ENCODE measurements at regions not wholly inside any gene's neighbourhood (a gene's known extent, or its start where the extent isn't known, plus 50 kb on each side); places are given as distances from the start of the nearest gene placed in this dataset.

DNA sequence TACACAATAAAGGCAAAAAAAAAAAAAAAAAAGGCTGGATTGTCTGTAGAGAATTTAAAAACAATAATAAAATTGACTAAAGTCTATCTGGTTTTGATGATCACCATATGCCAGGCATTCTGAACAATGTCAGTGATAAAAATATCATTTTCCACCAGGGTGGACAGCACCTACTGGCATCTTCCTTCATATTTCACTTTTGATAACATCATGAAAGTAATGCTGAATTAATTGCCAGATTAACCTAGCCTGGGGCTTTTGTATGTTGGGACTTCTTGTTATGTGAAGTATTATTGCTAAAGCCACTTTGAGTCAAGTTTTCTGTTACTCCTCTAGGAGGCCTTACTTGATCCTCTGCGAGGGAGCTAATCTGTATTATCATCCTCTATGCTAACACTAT, 73.8 kb upstream of the FAM98A start:
- H3K4me1 ChIP-seq: no peaks in the 10 kb centered on the region
- no peaks in the 10 kb centered on the region for H3K9me3 ChIP-seq
- no peak overlapping the region for H3K27ac ChIP-seq
- WGBS, 4 donors: 73 to 80% (median 76%) methylated on average over 1 of the region's 1 CpG
- H3K27me3 ChIP-seq: no peaks in the 10 kb centered on the region
- TF ChIP-seq POLR2A (IDR thresholded peaks at IDR 0.05): no peak
- TF ChIP-seq, protein P1, sequence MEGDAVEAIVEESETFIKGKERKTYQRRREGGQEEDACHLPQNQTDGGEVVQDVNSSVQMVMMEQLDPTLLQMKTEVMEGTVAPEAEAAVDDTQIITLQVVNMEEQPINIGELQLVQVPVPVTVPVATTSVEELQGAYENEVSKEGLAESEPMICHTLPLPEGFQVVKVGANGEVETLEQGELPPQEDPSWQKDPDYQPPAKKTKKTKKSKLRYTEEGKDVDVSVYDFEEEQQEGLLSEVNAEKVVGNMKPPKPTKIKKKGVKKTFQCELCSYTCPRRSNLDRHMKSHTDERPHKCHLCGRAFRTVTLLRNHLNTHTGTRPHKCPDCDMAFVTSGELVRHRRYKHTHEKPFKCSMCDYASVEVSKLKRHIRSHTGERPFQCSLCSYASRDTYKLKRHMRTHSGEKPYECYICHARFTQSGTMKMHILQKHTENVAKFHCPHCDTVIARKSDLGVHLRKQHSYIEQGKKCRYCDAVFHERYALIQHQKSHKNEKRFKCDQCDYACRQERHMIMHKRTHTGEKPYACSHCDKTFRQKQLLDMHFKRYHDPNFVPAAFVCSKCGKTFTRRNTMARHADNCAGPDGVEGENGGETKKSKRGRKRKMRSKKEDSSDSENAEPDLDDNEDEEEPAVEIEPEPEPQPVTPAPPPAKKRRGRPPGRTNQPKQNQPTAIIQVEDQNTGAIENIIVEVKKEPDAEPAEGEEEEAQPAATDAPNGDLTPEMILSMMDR (IDR thresholded peaks at IDR 0.05): no peak
- no peaks in the 10 kb centered on the region for H3K36me3 ChIP-seq
- DNase-seq (no peak), ATAC-seq (no peak)
- intact Hi-C loops (cut with DNase I): loop anchor here in 8 of 10 donors (5.0 to 10.0 kb wide), 5 partner anchors 422 to 1742 kb away; no protein-coding TSS in a partner anchor
- H3K4me3 ChIP-seq: no peak overlapping the region

DNA sequence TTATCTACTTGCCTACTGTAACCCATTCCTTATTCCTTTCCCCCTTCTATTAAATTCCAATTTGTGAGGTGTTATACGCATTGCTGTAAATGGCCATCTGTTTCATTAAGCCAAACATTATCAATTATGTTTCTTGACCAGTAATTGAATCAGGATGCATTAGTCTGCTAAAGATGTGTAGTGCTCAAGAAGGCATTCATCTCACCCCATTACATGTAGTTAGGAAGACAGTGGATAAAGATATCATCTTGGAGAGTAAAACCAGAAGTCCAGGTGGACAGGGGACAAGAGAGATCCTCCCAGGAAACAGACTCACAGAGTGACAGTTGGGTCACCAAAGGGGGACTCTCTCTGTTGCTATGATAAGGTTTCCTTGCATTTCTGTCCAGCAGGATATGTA, 73.3 kb upstream of the FAM98A start:
- WGBS, 4 donors: 93 to 98% (median 97%) methylated on average over 1 of the region's 1 CpG
- TF ChIP-seq POLR2A (IDR thresholded peaks at IDR 0.05): no peak
- TF ChIP-seq, protein P1 (IDR thresholded peaks at IDR 0.05): no peak
- intact Hi-C loops (cut with DNase I): loop anchor here in 8 of 10 donors (5.0 to 10.0 kb wide), 5 partner anchors 422 to 1742 kb away; no protein-coding TSS in a partner anchor

DNA sequence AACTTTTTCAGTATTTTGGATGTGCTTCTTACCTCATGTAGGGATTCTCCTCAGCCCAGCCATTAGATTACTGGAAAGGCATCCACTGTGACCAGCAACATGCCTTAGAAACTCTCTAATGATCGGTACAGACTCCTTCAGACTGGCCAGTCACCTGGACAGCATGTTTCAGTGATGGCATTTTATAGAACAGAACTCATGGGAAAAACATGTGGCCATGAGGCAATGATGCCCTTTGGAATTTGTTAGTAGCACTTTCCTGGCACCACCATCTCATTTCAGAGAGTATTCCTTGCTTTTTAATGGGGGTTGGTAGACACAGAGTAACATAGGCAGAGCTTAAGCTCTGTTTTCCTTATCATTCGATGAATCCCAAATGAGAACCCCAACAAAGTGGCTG, 72.1 kb upstream of the FAM98A start:
- Histone ChIP-seq H3K4me3 (no peak overlapping the region), H3K36me3 (no peaks in the 10 kb centered on the region), H3K27me3 (no peaks in the 10 kb centered on the region), H3K27ac (no peak overlapping the region), H3K4me1 (no peaks in the 10 kb centered on the region), H3K9me3 (no peaks in the 10 kb centered on the region)
- TF ChIP-seq, protein P1 (IDR thresholded peaks at IDR 0.05): no peak
- TF ChIP-seq POLR2A (IDR thresholded peaks at IDR 0.05): no peak
- WGBS, 4 donors: 84 to 100% (median 93%) methylated on average over 2 of the region's 2 CpGs
- intact Hi-C loops (cut with DNase I): loop anchor here in 8 of 10 donors (5.0 to 10.0 kb wide), 5 partner anchors 424 to 1744 kb away; no protein-coding TSS in a partner anchor
- DNase-seq (no peak), ATAC-seq (no peak)

More for the DNA sequence above, 73.3 kb upstream of the FAM98A start:
- ATAC-seq: no peak
- no peak for DNase-seq
- Histone ChIP-seq H3K4me1 (no peaks in the 10 kb centered on the region), H3K9me3 (no peaks in the 10 kb centered on the region), H3K27ac (no peak overlapping the region), H3K4me3 (no peak overlapping the region), H3K27me3 (no peaks in the 10 kb centered on the region), H3K36me3 (no peaks in the 10 kb centered on the region)

DNA sequence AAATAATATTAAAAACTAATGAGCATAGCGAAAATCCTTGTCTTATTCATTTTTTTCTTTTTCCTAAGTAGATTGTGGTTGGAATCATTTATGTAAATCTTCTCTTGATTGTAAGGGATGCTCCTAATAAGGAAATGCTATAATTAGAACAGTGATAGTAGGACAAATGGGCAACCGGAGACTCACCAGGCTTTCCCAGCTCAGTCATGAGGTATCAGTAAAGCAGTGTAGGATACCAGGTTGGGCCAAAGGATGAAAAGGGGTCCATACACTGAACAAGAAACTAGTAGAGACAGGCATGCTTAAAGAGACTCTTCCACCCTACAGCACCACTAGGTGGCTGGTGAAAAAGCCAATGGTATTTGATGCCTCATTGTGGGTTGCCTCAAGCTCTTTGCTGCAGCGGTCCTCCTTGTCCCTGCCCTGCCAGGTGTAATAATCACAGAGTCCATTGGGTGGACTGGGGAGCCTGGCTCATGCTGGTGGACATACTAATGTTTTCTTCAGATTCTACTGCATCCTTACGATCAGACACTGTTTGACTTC, 71.4 kb upstream of the FAM98A start:
- no peaks in the 10 kb centered on the region for H3K4me1 ChIP-seq
- H3K9me3 ChIP-seq: peaks cover 0 to 3% (median 0%) of the 10 kb centered on the region in 12 donors
- WGBS, 4 donors: 64 to 78% (median 73%) methylated on average over 4 of the region's 4 CpGs
- no peak overlapping the region for H3K27ac ChIP-seq
- H3K36me3 ChIP-seq: no peaks in the 10 kb centered on the region
- intact Hi-C loops (cut with DNase I): loop anchor here in 8 of 10 donors (5.0 to 10.0 kb wide), 5 partner anchors 424 to 1744 kb away; no protein-coding TSS in a partner anchor
- H3K27me3 ChIP-seq: no peaks in the 10 kb centered on the region
- ATAC-seq (peak in 2 of 4 donors; percentile 51 to 66), DNase-seq (no peak)
- no peak for TF ChIP-seq POLR2A (IDR thresholded peaks at IDR 0.05)
- TF ChIP-seq, protein P1 (IDR thresholded peaks at IDR 0.05): no peak
- no peak overlapping the region for H3K4me3 ChIP-seq
